NT2/D1 (cell line): ENCODE measurements at regions not wholly inside any gene's neighbourhood (a gene's known extent, or its start where the extent isn't known, plus 50 kb on each side); places are given as distances from the start of the nearest gene placed in this dataset.
"Not testable (repeated sequence)": the region's sequence is repeated elsewhere in the genome, so short reads cannot be mapped to it uniquely, and the experiment has no call there.

Experiments used
- SUZ12 ChIP-seq: IDR thresholded peaks from 2 replicates; pipeline ENCODE4 v1.6.1; 2011; ENCODE audit not compliant: insufficient read length, insufficient read depth; ENCODE audit errors: extremely low read depth
- YY1 ChIP-seq: IDR thresholded peaks from 2 replicates; pipeline ENCODE4 v1.6.1; 2011; ENCODE audit not compliant: insufficient read length, insufficient read depth
- ZNF274 ChIP-seq: IDR thresholded peaks from 2 replicates; pipeline ENCODE4 v1.6.1; 2011; ENCODE audit warnings: mild to moderate bottlenecking, low read depth, low read length

DNA sequence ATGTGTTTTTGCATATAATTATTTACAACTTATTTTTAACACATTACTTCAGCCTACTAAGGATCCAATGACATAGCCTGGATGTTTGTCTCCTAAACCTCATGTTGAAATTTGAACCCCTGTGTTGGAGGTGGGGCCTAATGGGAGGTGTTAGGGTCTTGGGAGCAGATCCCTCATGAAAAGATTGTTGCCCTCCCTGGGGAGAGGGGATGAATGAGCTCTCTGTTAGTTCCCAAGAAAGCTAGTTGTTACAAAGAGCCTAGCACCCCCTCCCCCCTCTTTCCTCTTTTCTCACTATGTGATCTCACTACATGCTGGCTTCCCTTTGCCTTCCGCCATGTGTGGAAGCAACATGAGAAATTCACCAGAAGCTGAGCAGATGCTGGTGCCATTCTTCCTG, 196.1 kb downstream of the SPATA31A1 start:
- not testable (repeated sequence) for TF ChIP-seq SUZ12, ZNF274, YY1
